IPS-20b (cell line): ENCODE measurements at regions not wholly inside any gene's neighbourhood (a gene's known extent, or its start where the extent isn't known, plus 50 kb on each side); places are given as distances from the start of the nearest gene placed in this dataset.
"Not testable (repeated sequence)": the region's sequence is repeated elsewhere in the genome, so short reads cannot be mapped to it uniquely, and the experiment has no call there.

Experiments used
- H3K27ac ChIP-seq: one replicate; pipeline ENCODE4 v1.5.1; 2013; ENCODE audit warnings: low read length
- H3K27me3 ChIP-seq: 2 replicates; pipeline ENCODE4 v1.6.1; 2013; ENCODE audit warnings: mild to moderate bottlenecking, low read length, inconsistent platforms; ENCODE audit not compliant: insufficient read depth
- H3K36me3 ChIP-seq: 2 replicates; pipeline ENCODE4 v1.6.1; 2013; ENCODE audit warnings: low read depth, mild to moderate bottlenecking, inconsistent platforms, low read length, moderate library complexity; ENCODE audit not compliant: insufficient read depth
- H3K4me1 ChIP-seq: 2 replicates; pipeline ENCODE4 v1.6.1; 2013; ENCODE audit warnings: mild to moderate bottlenecking, control low read depth, inconsistent platforms, low read length, moderate library complexity; ENCODE audit not compliant: insufficient read depth
- H3K4me3 ChIP-seq: 2 replicates; pipeline ENCODE4 v1.5.1; 2013; ENCODE audit warnings: mild to moderate bottlenecking, low read length, inconsistent platforms
- H3K9ac ChIP-seq: 2 replicates; pipeline ENCODE4 v1.6.1; 2013; ENCODE audit warnings: low read depth, mild to moderate bottlenecking, inconsistent platforms, low read length, moderate library complexity
- H3K9me3 ChIP-seq: 2 replicates; pipeline ENCODE4 v1.6.1; 2013; ENCODE audit warnings: mild to moderate bottlenecking, low read depth, low read length, inconsistent platforms; ENCODE audit not compliant: insufficient read depth

- peaks cover 12% of the 10 kb centered on the region; the same call in 1 of the 2 replicates for H3K4me1 ChIP-seq
- no peaks in the 10 kb centered on the region for H3K9me3 ChIP-seq
- H3K27ac ChIP-seq = no peak overlapping the region
- H3K36me3 ChIP-seq = no peaks in the 10 kb centered on the region
- no peaks in the 10 kb centered on the region for H3K27me3 ChIP-seq
- H3K4me3 ChIP-seq = no peak overlapping the region
- H3K9ac ChIP-seq = no peak overlapping the region
These were observed 84.6 kb upstream of the PICALM start for GRCh38 chr11:86153439-86153838.

GRCh38 chr11:86152901-86153300 lies 84.0 kb upstream of the PICALM start:
- Histone ChIP-seq H3K9ac (no peak overlapping the region), H3K4me3 (no peak overlapping the region), H3K27ac (no peak overlapping the region), H3K9me3 (no peaks in the 10 kb centered on the region), H3K36me3 (no peaks in the 10 kb centered on the region), H3K27me3 (no peaks in the 10 kb centered on the region), H3K4me1 (peaks cover 12% of the 10 kb centered on the region; the same call in 1 of the 2 replicates)

- H3K27ac ChIP-seq = no peak overlapping the region
- H3K36me3 ChIP-seq = no peaks in the 10 kb centered on the region
- H3K4me3 ChIP-seq = no peak overlapping the region
- H3K27me3 ChIP-seq = no peaks in the 10 kb centered on the region
- peaks cover 12% of the 10 kb centered on the region; the same call in 1 of the 2 replicates for H3K4me1 ChIP-seq
- H3K9me3 ChIP-seq = no peaks in the 10 kb centered on the region
- H3K9ac ChIP-seq = no peak overlapping the region
These were observed 83.3 kb upstream of the PICALM start for GRCh38 chr11:86152006-86152862.

- no peak overlapping the region for H3K27ac ChIP-seq
- H3K4me1 ChIP-seq = peaks cover 12% of the 10 kb centered on the region; the same call in 1 of the 2 replicates
- H3K27me3 ChIP-seq = no peaks in the 10 kb centered on the region
- no peaks in the 10 kb centered on the region for H3K9me3 ChIP-seq
- H3K9ac ChIP-seq = no peak overlapping the region
- H3K36me3 ChIP-seq = no peaks in the 10 kb centered on the region
- H3K4me3 ChIP-seq = no peak overlapping the region
These were observed 82.5 kb upstream of the PICALM start for GRCh38 chr11:86151174-86152005.

- Histone ChIP-seq H3K9me3 (no peaks in the 10 kb centered on the region), H3K4me3 (no peak overlapping the region), H3K27ac (no peak overlapping the region), H3K4me1 (peaks cover 12% of the 10 kb centered on the region; the same call in 1 of the 2 replicates), H3K9ac (no peak overlapping the region), H3K36me3 (no peaks in the 10 kb centered on the region), H3K27me3 (no peaks in the 10 kb centered on the region)
These were observed 81.9 kb upstream of the PICALM start for GRCh38 chr11:86150847-86151173.

GRCh38 chr11:86149792-86150191 lies 80.9 kb upstream of the PICALM start:
- no peaks in the 10 kb centered on the region for H3K27me3 ChIP-seq
- no peak overlapping the region for H3K4me3 ChIP-seq
- H3K9ac ChIP-seq = no peak overlapping the region
- H3K4me1 ChIP-seq = peaks cover 12% of the 10 kb centered on the region; the same call in 1 of the 2 replicates
- no peaks in the 10 kb centered on the region for H3K36me3 ChIP-seq
- H3K27ac ChIP-seq = no peak overlapping the region
- no peaks in the 10 kb centered on the region for H3K9me3 ChIP-seq

GRCh38 chr11:86148345-86148747 lies 79.5 kb upstream of the PICALM start:
- no peak overlapping the region for H3K9ac ChIP-seq
- no peaks in the 10 kb centered on the region for H3K36me3 ChIP-seq
- H3K27me3 ChIP-seq = no peaks in the 10 kb centered on the region

GRCh38 chr11:86147004-86147403 lies 78.1 kb upstream of the PICALM start:
- Histone ChIP-seq H3K27me3 (no peaks in the 10 kb centered on the region), H3K4me1 (peaks cover 12% of the 10 kb centered on the region; the same call in 1 of the 2 replicates), H3K27ac (no peak overlapping the region), H3K9me3 (no peaks in the 10 kb centered on the region), H3K4me3 (no peak overlapping the region), H3K9ac (no peak overlapping the region), H3K36me3 (no peaks in the 10 kb centered on the region)

More at GRCh38 chr11:86148345-86148747, 79.5 kb upstream of the PICALM start:
- Histone ChIP-seq H3K4me1 (peaks cover 12% of the 10 kb centered on the region; the same call in 1 of the 2 replicates), H3K4me3 (no peak overlapping the region), H3K9me3 (no peaks in the 10 kb centered on the region), H3K27ac (no peak overlapping the region)

GRCh38 chr11:86145439-86146156 lies 76.7 kb upstream of the PICALM start:
- H3K27me3 ChIP-seq = no peaks in the 10 kb centered on the region
- peaks cover 9% of the 10 kb centered on the region; the same call in 1 of the 2 replicates for H3K4me1 ChIP-seq
- no peaks in the 10 kb centered on the region for H3K36me3 ChIP-seq
- no peaks in the 10 kb centered on the region for H3K9me3 ChIP-seq
- no peak overlapping the region for H3K27ac ChIP-seq
- no peak overlapping the region for H3K4me3 ChIP-seq
- H3K9ac ChIP-seq = no peak overlapping the region

GRCh38 chr11:86144846-86145245 lies 76.0 kb upstream of the PICALM start:
- no peaks in the 10 kb centered on the region for H3K27me3 ChIP-seq

GRCh38 chr11:86144087-86144486 lies 75.2 kb upstream of the PICALM start:
- H3K9ac ChIP-seq = not testable (repeated sequence)

More at GRCh38 chr11:86144846-86145245, 76.0 kb upstream of the PICALM start:
- H3K36me3 ChIP-seq = no peaks in the 10 kb centered on the region
- peaks cover 9% of the 10 kb centered on the region; the same call in 1 of the 2 replicates for H3K4me1 ChIP-seq
- no peak overlapping the region for H3K9ac ChIP-seq
- H3K9me3 ChIP-seq = no peaks in the 10 kb centered on the region
- H3K4me3 ChIP-seq = no peak overlapping the region
- no peak overlapping the region for H3K27ac ChIP-seq

More at GRCh38 chr11:86144087-86144486, 75.2 kb upstream of the PICALM start:
- H3K9me3 ChIP-seq, H3K27me3 ChIP-seq, H3K4me1 ChIP-seq, H3K36me3 ChIP-seq, H3K27ac ChIP-seq, H3K4me3 ChIP-seq: not testable (repeated sequence)
